Ovary (tissue), 3 donors: ENCODE measurements at regions not wholly inside any gene's neighbourhood (a gene's known extent, or its start where the extent isn't known, plus 50 kb on each side); places are given as distances from the start of the nearest gene placed in this dataset.

ENCODE experiments used
- CTCF ChIP-seq, 3 donors: fragments of 450-650 bp in 2 of 3; fragments of 200-600 bp in 1 of 3; IDR thresholded peaks; one replicate each; pipeline versions ENCODE4 v1.5.1 to v1.8.0; 2016 to 2022; ENCODE audit warnings: antibody characterized with exemption in 3 of 3, mild to moderate bottlenecking in 1 of 3
- POLR2A ChIP-seq: fragments of 450-650 bp; IDR thresholded peaks from one replicate; pipeline ENCODE4 v1.6.1; 2017; ENCODE audit warnings: antibody characterized with exemption, mild to moderate bottlenecking, moderate library complexity
- donor health status: DM: no; HTN: no; CAD: no.

GRCh38 chr13:107121793-107122192 is 553.9 kb upstream of the ARGLU1 start:
- no peak for TF ChIP-seq CTCF (IDR thresholded peaks at IDR 0.05)
- no peak for TF ChIP-seq POLR2A
